Activated T-cell treated with anti-CD3 and anti-CD28 coated beads, Interleukin-2, amount 50 U/mL, for 24 hours (primary cell): ENCODE measurements at regions not wholly inside any gene's neighbourhood (a gene's known extent, or its start where the extent isn't known, plus 50 kb on each side); places are given as distances from the start of the nearest gene placed in this dataset.

Experiments used
- DNase-seq: peaks from one replicate; pipeline ENCODE4 v3.0.0-alpha.2; 2020
- H3K27ac Mint-ChIP-seq: 2 replicates; pipeline ENCODE4 v1.8.0; 2020; ENCODE audit warnings: mild to moderate bottlenecking, mixed read lengths
- H3K27me3 Mint-ChIP-seq: 2 replicates; pipeline ENCODE4 v1.8.0; 2020; ENCODE audit warnings: mixed read lengths
- H3K36me3 Mint-ChIP-seq: 2 replicates; pipeline ENCODE4 v1.8.0; 2020; ENCODE audit warnings: low read depth, mixed read lengths
- H3K4me1 Mint-ChIP-seq: 2 replicates; pipeline ENCODE4 v1.8.0; 2020; ENCODE audit warnings: low read depth, mixed read lengths
- H3K4me3 Mint-ChIP-seq: 2 replicates; pipeline ENCODE4 v1.8.0; 2020; ENCODE audit warnings: mild to moderate bottlenecking, moderate library complexity, mixed read lengths
- H3K9me3 Mint-ChIP-seq: 2 replicates; pipeline ENCODE4 v1.8.0; 2020; ENCODE audit warnings: mixed read lengths

DNA sequence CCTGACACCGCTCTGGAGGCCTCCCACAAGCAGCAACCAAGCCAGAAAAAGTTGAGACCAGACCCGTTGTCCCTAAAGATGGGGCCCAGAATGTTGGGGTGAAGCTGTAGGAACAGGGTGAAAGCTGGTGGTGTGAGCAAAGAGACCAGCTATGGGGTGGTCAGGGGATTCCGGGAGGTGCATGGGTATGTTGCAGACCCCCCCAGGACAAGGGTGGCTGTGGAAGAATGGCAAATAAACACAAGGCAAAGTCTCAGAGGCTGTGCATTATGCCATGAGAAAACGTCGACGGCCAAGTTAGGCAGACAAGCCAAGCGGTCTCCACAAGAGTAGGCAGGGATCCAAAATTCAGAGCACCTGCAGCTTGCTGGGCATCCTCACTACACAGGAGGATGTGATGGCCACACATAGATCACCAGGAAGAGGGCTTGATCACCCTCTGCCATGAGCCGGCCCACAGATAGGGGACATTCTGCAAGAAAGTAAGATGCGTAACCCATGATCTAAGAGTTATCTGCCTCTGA, 58.8 kb upstream of the KCNA1 start:
- Mint-ChIP-seq H3K27ac (no peak overlapping the region), H3K4me1 (peaks cover 2% of the 10 kb centered on the region), H3K27me3 (peaks cover 4% of the 10 kb centered on the region), H3K4me3 (no peak overlapping the region), H3K36me3 (no peaks in the 10 kb centered on the region), H3K9me3 (no peaks in the 10 kb centered on the region)
- no peak for DNase-seq

DNA sequence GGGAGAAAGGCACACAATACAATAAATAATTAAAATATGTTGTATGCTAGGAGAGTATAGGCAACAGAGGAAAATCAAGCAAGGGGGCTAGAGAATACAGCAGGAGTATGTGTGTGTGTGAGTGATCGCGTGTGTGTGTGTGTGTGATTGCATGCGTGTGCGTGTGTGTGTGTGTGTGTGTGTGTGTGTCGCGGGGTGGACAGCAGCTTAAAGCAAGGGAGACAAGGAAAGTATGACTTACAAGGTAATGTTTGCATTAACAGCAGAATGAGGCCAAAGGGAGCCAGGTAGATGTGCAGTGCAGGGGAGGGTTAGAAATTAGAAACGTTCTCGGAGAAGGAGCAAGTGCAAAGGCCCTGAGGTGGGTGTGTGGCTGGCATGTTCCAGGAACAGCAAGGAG, 57.4 kb upstream of the KCNA1 start:
- Mint-ChIP-seq H3K27ac (no peak overlapping the region), H3K4me3 (no peak overlapping the region), H3K36me3 (no peaks in the 10 kb centered on the region), H3K9me3 (no peaks in the 10 kb centered on the region), H3K4me1 (peaks cover 3% of the 10 kb centered on the region), H3K27me3 (peaks cover 11% of the 10 kb centered on the region)
- DNase-seq, result no peak

DNA sequence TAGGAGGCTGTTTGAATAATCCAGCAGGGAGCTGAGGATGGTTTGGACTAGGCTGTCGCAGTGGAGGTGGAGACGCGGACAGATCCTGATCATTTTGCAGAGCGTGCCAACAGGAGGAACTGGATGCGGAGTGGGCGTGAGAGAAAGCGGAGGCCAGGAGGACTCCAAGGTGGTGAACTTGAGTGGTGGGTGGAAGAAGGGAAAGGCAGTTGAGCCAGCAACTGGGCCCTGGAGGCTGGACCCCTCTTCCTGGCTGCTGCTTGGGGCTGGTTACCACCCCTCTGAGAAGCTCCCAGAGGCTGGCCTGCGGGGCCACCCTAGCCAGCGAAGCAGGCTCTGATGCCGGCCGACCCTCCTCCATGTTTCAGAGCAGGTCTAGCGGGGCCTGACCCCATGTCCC, 56.8 kb upstream of the KCNA1 start:
- Mint-ChIP-seq H3K4me1 (peaks cover 7% of the 10 kb centered on the region), H3K4me3 (no peak overlapping the region), H3K27ac (no peak overlapping the region), H3K9me3 (no peaks in the 10 kb centered on the region), H3K27me3 (peaks cover 16% of the 10 kb centered on the region), H3K36me3 (no peaks in the 10 kb centered on the region)
- no peak for DNase-seq

DNA sequence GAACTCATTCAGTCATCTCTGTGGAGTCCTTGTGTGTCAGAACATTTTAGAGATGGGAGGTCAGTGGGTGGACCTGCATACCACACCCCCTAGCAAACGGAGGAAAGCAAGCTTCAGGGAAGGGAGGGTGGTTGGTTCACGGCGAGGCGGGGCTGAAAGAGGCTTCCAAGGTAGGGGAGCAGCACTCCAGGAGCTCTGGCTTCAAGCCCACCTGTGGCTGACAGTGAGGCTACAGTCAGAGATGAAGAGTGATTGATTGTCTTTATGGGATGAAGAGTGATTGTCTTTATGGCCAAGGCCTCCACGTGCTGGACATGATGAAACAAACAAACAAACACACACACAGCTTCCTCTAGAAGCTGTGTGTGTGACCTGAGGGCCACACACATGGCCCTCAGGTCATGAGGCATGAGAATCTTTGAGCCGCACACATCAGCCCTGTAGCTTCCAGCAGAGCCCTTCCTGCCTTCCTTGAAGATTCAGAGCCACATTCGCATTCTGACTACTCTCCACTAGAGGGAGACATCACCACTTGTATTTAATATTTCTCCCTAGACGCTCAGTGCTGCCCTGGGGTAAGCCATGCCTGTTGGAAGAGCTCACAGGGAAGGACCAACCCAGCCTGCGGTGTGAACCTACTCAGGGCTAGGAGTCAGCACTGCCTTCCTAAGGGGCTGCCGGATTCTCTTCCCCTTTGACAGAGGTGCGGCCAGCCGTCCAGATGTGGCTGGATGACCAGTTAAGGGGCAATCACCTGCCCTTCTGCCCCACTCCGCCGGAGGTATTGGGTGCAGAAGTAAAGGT, 54.4 kb upstream of the KCNA1 start:
- Mint-ChIP-seq H3K36me3 (no peaks in the 10 kb centered on the region), H3K4me1 (peaks cover 12% of the 10 kb centered on the region), H3K27ac (no peak overlapping the region), H3K9me3 (no peaks in the 10 kb centered on the region), H3K27me3 (peaks cover 38% of the 10 kb centered on the region), H3K4me3 (no peak overlapping the region)
- peak; percentile 40 for DNase-seq

DNA sequence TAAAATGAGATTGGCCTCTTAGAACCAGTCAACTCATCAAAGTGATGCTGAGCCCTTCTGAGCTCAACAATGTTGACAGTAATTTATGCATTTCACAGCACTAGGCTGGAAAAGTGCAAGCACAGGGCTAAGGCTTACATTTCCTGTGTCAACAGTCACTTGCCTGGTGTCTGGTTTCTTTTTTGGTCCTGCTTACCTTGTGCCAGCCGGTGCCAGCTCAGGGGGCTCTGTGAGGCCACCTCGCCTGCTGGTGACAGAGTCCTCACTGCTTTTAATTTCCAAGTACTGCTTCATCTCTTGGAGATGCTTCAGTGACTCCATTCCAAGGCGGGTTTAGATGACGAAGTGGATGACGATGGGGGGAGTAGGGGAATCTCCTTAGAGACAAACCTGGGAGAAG, 53.1 kb upstream of the KCNA1 start:
- DNase-seq, result no peak
- H3K27me3 Mint-ChIP-seq, result peaks cover 47% of the 10 kb centered on the region
- no peaks in the 10 kb centered on the region for H3K36me3 Mint-ChIP-seq
- H3K4me3 Mint-ChIP-seq, result no peak overlapping the region
- no peaks in the 10 kb centered on the region for H3K9me3 Mint-ChIP-seq
- peaks cover 12% of the 10 kb centered on the region for H3K4me1 Mint-ChIP-seq
- H3K27ac Mint-ChIP-seq, result no peak overlapping the region

DNA sequence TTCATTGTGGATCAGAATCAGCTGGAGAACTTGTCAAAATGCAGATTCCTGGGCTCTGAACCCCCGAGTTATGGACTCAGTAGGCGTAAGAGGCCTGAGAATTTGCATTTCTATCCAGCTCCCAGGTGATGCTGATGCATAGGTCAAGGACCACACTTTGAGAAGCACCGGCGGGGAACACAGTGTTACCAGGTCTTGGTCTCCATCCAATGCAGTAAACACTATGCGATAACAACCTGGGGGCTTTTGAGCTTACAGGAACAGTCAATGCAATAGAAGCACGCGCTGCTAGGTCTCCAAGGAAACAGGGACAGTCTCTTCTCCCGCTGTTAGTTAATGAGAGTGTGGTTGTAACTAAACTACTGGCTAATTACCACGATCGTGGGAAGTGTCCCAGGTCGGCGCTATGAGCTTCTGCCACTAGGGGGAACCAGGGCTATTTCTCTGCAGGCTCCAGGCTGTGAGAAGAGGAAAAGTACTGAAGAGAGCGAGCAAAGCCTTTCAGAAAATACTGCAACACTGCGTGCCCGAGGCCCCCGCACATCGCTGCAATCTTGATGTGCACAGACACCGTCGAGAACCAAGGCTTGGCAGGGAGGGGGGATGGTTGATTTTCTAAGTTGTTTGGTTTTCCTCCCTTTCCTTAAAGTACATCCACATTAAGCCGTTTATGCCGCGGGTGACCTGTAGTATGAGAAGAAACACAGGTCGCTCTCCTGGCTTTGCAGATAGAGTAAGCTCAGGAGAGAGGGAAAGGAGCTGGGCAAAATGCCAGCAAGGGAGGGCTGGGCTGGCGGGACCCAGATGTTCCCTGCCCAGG, 52.0 kb upstream of the KCNA1 start:
- H3K27ac Mint-ChIP-seq, result no peak overlapping the region
- H3K36me3 Mint-ChIP-seq, result no peaks in the 10 kb centered on the region
- peaks cover 12% of the 10 kb centered on the region for H3K4me1 Mint-ChIP-seq
- H3K9me3 Mint-ChIP-seq, result no peaks in the 10 kb centered on the region
- peaks cover 48% of the 10 kb centered on the region for H3K27me3 Mint-ChIP-seq
- peak; percentile 81 for DNase-seq
- peak overlapping the region; percentile 56 for H3K4me3 Mint-ChIP-seq

DNA sequence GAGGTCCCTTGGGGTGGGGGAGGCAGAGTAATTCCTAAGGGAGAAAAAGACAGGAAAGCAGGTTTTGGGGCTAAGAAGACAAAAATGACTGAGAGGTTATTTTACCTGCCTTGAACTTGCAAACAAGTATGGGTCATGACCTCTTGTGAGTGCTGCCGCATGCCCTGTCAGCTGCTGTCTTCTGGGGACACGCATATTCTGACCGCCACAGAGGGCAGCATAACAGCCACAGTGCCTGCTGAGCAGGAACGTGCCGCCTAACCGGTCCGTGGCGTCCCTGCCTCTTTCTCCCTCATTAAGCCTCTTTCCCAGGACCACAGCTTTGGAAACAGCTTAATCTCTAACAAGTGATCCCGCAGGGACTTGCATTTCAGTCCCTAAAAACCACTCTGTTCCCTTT, 51.3 kb upstream of the KCNA1 start:
- DNase-seq, result no peak
- Mint-ChIP-seq H3K27ac (no peak overlapping the region), H3K4me3 (no peak overlapping the region), H3K36me3 (no peaks in the 10 kb centered on the region), H3K27me3 (peaks cover 51% of the 10 kb centered on the region), H3K9me3 (no peaks in the 10 kb centered on the region), H3K4me1 (peaks cover 12% of the 10 kb centered on the region)

DNA sequence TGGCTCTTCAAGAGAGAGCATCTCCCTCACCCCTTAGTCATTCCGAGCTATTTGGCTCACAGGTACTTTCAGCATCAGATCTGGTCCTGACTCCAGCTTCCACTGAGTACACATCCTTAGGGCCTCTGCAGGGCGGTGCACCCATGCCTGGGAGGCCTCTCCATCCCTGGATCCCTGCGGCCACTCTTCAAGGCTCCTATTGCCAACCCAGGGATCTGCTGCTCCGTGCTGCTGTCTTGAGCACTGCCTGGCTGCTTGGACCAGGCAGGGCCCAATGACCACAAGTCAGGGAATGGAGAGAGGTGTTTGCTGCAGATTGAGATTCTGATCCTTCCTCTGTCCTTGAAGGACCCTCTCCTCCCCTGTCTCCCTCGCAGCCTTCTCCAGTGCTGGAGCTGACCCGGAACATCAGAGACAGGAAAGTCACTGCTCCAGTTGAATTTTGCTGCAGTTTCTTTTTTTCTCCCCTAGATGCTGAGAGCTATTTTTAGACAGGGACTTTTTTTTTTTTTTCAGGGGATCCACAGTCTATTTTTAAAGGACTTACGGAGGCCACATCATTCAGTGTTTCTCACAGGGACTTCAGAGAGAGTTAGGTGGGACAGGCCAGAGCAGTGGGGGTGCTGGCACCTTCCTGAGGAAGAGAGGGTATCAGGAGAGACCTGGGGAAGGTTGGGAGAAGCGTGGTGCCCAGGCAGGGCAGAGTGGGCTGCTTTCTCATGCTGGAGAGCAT, 50.1 kb upstream of the KCNA1 start:
- Mint-ChIP-seq H3K27ac (no peak overlapping the region), H3K27me3 (peaks cover 58% of the 10 kb centered on the region)
- DNase-seq, result no peak

More for the DNA sequence above, 50.1 kb upstream of the KCNA1 start:
- no peaks in the 10 kb centered on the region for H3K9me3 Mint-ChIP-seq
- no peaks in the 10 kb centered on the region for H3K36me3 Mint-ChIP-seq
- peaks cover 12% of the 10 kb centered on the region for H3K4me1 Mint-ChIP-seq
- H3K4me3 Mint-ChIP-seq, result no peak overlapping the region
